IPS-18c (cell line): ENCODE measurements at regions not wholly inside any gene's neighbourhood (a gene's known extent, or its start where the extent isn't known, plus 50 kb on each side); places are given as distances from the start of the nearest gene placed in this dataset.
"Not testable (repeated sequence)": the region's sequence is repeated elsewhere in the genome, so short reads cannot be mapped to it uniquely, and the experiment has no call there.

Experiments
- H3K4me3 ChIP-seq: 2 replicates; pipeline ENCODE4 v1.7.0; 2013; ENCODE audit warnings: low read depth, mild to moderate bottlenecking, low read length, moderate library complexity; ENCODE audit not compliant: insufficient read depth
- H3K9me3 ChIP-seq: one replicate; pipeline ENCODE4 v1.6.1; 2013; ENCODE audit warnings: mild to moderate bottlenecking, low read length, moderate library complexity; ENCODE audit not compliant: control insufficient read depth, insufficient read depth

GRCh38 chr15:77901251-77901881 lies 176.1 kb downstream of the TBC1D2B start:
- Histone ChIP-seq H3K9me3 (no peaks in the 10 kb centered on the region), H3K4me3 (no peak overlapping the region)

GRCh38 chr15:77900331-77900963 lies 177.1 kb downstream of the TBC1D2B start:
- H3K4me3 ChIP-seq, H3K9me3 ChIP-seq: not testable (repeated sequence)

GRCh38 chr15:77899776-77900175 lies 177.7 kb downstream of the TBC1D2B start:
- not testable (repeated sequence) for H3K9me3 ChIP-seq, H3K4me3 ChIP-seq

GRCh38 chr15:77898811-77899730 lies 178.4 kb downstream of the TBC1D2B start:
- Histone ChIP-seq H3K4me3 (no peak overlapping the region), H3K9me3 (no peaks in the 10 kb centered on the region)

DNA sequence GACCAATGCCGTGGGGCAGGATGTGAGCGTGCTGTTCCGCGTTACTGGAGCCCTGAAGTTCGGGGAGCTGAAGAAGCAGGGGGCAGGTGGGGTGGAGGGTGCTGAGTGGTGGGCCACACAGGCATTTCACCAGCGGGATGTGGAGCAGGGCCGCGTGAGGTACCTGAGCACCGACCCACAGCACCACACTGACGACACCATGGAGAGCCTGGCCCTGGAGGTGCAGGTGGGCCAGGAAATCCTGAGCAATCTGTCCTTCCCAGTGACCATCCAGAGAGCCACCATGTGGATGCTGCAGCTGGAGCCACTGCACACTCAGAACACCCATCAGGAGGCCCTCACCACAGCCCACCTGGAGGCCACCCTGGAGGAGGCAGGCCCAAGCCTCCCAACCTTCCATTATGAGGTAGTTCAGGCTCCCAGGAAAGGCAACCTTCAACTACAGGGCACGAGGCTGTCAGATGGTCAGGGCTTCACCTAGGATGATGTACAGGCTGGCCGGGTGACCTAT lies 179.6 kb downstream of the TBC1D2B start:
- Histone ChIP-seq H3K4me3 (no peak overlapping the region), H3K9me3 (no peaks in the 10 kb centered on the region)

GRCh38 chr15:77897113-77897895 lies 180.2 kb downstream of the TBC1D2B start:
- H3K4me3 ChIP-seq, H3K9me3 ChIP-seq: not testable (repeated sequence)

DNA sequence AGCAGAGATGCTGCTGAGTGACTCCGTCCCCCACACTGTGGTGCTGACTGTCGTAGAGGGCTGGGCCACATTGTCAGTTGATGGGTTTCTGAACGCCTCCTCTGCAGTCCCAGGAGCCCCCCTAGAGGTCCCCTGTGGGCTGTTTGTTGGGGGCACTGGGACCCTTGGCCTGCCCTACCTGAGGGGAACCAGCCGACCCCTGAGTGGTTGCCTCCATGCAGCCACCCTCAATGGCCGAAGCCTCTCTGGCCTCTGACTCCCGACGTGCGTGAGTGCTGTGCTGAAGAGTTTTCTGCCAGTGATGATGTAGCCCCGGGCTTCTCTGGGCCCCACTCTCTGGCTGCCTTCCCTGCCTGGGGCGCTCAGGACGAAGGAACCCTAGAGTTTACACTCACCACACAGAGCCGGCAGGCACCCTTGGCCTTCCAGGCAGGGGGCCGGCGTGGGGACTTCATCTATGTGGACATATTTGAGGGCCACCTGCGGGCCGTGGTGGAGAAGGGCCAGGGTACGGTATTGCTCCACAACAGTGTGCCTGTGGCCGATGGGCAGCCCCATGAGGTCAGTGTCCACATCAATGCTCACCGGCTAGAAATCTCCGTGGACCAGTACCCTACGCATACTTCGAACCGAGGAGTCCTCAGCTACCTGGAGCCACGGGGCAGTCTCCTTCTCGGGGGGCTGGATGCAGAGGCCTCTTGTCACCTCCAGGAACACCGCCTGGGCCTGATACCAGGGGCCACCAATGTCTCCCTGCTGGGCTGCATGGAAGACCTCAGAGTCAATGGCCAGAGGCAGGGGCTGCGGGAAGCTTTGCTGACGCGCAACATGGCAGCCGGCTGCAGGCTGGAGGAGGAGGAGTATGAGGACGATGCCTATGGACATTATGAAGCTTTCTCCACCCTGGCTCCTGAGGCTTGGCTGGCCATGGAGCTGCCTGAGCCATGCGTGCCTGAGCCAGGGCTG lies 181.1 kb downstream of the TBC1D2B start:
- H3K9me3 ChIP-seq, H3K4me3 ChIP-seq: not testable (repeated sequence)

GRCh38 chr15:77895742-77896141 lies 181.8 kb downstream of the TBC1D2B start:
- no peak overlapping the region for H3K4me3 ChIP-seq
- H3K9me3 ChIP-seq, result no peaks in the 10 kb centered on the region

DNA sequence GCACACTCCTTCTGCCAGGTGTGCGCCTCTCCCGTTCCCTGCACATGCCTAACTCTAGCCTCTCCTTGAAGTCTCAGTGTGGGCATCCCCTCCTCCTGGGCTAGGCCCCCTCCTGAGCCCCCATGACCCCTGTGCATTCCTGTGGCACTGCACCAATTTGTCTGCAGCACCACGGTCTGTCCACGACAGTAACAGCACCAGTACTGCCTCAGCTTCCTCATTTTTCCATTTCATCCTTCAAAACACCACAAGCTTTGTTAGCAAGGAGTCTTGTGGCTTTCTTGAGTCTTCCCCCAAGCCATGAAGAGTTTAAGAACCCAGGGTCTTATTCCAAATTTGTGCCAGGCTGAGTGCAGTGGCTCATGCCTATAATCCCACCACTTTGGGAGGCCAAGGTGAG lies 182.4 kb downstream of the TBC1D2B start:
- not testable (repeated sequence) for H3K9me3 ChIP-seq, H3K4me3 ChIP-seq

DNA sequence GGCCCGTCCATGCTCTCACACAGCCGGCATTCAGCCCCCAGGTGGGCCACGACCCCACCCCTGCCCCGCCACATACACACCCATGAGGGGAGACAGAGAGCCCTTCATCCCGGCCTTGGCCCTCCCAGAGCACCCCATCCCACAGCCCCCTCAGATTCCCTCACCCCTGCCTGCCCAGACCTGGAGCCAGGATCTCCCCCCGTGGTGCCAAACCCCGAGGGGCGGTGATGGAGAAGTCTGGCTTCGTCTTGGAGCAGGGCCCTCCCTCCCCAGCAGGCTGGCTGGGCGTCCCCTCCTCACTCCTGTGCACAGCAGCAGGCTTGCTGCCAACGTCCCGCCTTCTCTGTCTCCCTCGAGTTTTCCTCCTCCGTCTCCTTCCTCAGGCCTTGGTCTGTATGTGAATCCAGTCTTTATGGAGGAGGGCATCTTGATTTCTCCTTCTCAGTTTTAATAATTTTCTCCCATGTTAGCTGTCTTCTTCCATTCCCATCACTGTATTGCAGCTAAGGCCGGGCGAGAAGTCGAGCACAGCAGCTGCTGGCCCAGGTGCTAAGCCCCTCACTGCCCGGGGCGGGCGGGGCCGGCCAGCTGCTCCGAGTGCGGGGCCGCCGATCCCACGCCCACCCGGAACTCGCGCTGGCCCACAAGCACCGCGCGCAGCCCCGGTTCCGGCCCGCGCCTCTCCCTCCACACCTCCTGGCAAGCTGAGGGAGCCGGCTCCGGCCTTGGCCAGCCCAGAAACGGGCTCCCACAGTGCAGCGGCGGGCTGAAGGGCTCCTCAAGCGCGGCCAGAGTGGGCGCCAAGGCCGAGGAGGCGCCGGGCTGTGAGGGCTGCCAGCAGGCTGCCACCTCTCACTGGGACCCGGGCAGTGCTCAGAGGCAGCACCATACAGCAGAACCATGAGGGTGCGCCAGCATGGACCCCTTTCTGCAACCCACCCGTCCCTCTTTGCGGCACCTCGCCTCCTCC lies 183.6 kb downstream of the TBC1D2B start:
- H3K9me3 ChIP-seq, H3K4me3 ChIP-seq: not testable (repeated sequence)

GRCh38 chr15:77893246-77893645 lies 184.3 kb downstream of the TBC1D2B start:
- not testable (repeated sequence) for H3K4me3 ChIP-seq

DNA sequence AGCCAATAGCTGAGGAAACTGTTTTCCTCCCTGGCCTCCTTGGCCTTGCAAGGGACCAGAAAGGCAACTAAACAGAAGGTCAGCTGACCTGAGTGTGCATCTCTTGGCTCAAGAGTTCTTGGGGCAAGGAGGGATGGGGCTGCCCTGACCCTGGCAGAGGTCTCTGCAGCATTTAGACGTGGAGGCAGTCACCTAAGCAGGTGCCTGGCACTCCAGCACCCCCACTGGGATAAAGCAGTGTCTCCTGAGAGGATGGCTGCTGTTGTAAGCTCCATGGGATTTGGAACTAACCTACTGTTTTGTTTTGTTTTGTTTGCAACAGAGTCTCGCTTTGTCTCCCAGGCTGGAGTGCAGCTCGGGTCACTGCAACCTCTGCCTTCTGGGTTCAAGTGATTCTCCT lies 185.2 kb downstream of the TBC1D2B start:
- Histone ChIP-seq H3K4me3 (no peak overlapping the region), H3K9me3 (no peaks in the 10 kb centered on the region)

More at GRCh38 chr15:77893246-77893645, 184.3 kb downstream of the TBC1D2B start:
- H3K9me3 ChIP-seq, result not testable (repeated sequence)

GRCh38 chr15:77891862-77892261 lies 185.6 kb downstream of the TBC1D2B start:
- H3K9me3 ChIP-seq, H3K4me3 ChIP-seq: not testable (repeated sequence)

- H3K9me3 ChIP-seq, H3K4me3 ChIP-seq: not testable (repeated sequence)
These were observed 186.4 kb downstream of the TBC1D2B start for GRCh38 chr15:77890911-77891801.
